ENCODE measurements at regions not wholly inside any gene's neighbourhood (a gene's known extent, or its start where the extent isn't known, plus 50 kb on each side); places are given as distances from the start of the nearest gene placed in this dataset.

DNA sequence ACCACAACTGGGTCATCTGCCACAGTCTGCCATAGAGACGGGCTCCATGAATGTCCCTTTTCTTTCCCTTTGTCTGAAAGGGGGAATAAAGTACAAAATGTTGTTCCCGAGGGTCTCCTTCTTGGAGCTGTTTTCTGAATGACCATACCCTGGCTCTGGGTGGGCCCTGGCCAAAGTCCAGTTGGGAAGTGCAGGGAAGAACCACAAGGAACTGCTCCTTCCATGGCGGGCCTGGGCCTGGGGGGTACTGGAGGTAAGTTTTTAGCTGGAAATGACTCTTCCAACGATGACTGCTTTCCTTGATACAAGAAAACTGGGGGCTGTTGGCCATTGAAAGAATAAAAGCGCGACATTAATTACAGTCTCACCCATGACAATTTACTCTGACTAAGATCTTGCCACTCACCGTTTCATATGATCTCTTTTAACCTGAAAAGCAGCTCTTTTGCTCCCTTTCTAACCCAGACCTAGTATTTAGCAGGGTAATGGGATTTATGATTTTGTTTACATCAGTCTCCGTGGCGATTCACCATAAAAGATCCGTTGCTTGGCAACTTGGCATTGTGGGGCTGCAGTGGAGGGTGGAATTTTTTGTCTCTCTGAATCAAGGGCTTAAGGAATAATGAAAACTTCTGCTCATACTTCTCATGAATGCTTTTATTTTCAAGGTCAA, 89.2 kb upstream of the PTCH1 start:
- TF ChIP-seq, protein P1, sequence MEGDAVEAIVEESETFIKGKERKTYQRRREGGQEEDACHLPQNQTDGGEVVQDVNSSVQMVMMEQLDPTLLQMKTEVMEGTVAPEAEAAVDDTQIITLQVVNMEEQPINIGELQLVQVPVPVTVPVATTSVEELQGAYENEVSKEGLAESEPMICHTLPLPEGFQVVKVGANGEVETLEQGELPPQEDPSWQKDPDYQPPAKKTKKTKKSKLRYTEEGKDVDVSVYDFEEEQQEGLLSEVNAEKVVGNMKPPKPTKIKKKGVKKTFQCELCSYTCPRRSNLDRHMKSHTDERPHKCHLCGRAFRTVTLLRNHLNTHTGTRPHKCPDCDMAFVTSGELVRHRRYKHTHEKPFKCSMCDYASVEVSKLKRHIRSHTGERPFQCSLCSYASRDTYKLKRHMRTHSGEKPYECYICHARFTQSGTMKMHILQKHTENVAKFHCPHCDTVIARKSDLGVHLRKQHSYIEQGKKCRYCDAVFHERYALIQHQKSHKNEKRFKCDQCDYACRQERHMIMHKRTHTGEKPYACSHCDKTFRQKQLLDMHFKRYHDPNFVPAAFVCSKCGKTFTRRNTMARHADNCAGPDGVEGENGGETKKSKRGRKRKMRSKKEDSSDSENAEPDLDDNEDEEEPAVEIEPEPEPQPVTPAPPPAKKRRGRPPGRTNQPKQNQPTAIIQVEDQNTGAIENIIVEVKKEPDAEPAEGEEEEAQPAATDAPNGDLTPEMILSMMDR (IDR thresholded peaks at IDR 0.05), result no peak
- TF ChIP-seq POLR2AphosphoS5 (IDR thresholded peaks at IDR 0.05) (no peak), EP300 (IDR thresholded peaks at IDR 0.05) (no peak)
